ENCODE measurements at regions not wholly inside any gene's neighbourhood (a gene's known extent, or its start where the extent isn't known, plus 50 kb on each side); places are given as distances from the start of the nearest gene placed in this dataset.

GRCh38 chr7:12131122-12131521 lies 80.0 kb upstream of the TMEM106B start:
- no peak for DNase-seq (ENCODE audit: low spot score)

DNA sequence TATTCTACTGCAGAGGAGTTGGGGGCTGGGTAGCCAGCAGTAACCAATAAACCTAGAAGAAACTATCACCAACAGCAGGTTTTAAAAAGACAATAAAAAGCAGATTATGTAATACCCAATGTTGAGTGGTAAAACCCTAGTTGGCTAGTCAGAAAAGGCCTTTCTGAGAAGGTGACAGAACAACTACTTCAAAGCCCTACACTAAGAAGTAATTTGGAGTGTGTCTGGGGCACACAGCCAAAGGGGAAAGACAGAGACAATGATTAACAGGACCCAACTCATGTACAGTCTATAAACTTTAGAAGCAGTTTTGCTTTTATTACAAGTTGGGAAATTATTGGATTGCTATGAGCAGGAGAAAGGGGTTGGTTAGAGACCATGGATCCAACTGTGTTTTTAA lies 77.2 kb upstream of the TMEM106B start:
- no peak for DNase-seq (ENCODE audit: low spot score)

DNA sequence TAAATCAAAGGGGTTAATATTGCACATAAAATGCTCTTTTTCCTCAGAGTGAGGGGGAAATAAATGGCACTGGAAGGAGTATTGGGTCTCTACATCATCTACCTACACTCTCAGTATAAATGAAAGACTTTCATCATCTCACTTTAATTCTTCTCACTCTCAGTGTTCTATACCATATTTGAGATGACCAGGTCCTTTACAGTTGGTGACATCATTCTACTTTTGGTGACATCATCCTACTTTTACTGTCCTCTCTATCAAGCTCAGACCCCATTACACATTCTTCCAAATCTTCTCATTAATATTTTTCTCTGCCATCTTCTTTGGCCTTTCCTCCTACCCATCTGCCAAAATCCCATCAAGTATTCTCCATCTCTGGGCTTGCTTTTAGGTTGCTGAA lies 74.6 kb upstream of the TMEM106B start:
- DNase-seq (ENCODE audit: low spot score), result no peak

DNA sequence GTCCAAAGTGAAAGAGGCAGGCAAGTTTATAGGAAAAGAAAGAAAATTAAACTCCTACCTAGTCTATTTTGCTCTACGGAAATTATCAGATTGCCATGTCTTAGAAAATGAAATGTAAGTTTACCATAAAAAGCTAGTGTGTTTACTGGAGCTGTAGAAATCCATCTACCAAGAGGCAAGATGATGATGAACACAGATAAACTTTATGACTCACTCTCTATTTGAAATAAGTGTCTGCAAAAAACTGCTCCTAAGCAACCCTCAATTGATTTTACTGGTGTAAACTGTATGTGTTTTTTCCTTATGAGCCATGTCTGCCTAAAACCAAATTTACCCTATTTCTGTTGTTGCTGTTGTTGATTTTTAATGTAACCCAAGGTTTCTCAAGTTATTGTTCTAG lies 73.8 kb upstream of the TMEM106B start:
- DNase-seq (ENCODE audit: low spot score), result no peak

GRCh38 chr7:12138421-12138820 lies 72.7 kb upstream of the TMEM106B start:
- no peak for DNase-seq (ENCODE audit: low spot score)

GRCh38 chr7:12139416-12139815 lies 71.7 kb upstream of the TMEM106B start:
- DNase-seq (ENCODE audit: low spot score), result no peak

GRCh38 chr7:12146813-12147212 lies 64.3 kb upstream of the TMEM106B start:
- no peak for DNase-seq (ENCODE audit: low spot score)

DNA sequence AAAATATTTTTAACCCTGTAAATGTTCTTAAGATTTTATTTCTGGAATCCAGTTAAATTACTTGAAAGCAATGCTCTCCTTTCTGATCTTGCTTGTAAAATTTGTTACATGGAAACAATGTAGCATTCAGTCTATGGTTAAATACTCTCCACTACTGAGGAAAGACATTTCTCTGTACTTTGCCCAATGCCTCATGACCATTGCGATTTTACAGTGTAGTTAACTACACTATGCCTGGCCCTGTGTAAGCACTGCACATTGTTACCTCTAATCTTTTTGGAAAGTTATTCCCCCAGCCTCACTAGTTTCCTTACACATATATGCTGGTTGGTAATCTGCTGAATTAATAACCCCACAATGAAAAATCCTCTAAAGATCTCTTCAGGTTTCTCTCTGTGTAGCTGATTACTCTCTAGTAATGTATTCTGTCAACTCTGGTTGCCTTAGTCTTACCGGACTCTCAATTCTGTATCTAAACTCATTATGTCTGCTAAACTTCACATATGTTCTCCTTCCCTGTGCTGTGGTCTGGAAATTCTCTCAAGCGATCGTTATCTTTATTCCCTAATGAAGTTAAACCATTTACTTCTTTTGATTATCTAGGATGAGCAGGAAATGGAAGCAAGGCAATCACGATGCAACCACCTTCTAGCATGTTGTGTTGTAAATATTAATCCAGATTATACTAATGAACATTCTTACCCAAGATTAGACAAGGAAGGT lies 58.7 kb upstream of the TMEM106B start:
- no peak for DNase-seq (ENCODE audit: low spot score)

DNA sequence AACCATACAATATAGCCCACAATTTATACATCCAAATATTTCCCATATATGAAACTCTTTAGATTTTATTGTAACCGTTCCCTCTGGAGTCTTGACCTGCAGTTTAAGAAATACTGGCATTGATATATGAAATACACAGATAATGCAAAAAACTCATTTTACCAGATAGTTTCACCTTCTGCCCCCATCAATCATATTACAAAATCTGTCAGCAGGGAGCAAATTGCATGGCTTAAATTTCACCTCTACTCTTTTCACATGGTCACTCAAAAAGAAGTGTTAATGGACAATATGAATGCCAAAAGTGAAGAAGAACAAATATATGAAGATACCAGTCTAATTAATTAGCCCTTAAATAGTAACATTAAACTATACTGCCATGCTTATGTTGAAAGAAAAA lies 57.0 kb upstream of the TMEM106B start:
- DNase-seq (ENCODE audit: low spot score), result no peak

GRCh38 chr7:12157517-12157916 lies 53.6 kb upstream of the TMEM106B start:
- no peak for DNase-seq (ENCODE audit: low spot score)

- no peak for DNase-seq (ENCODE audit: low spot score)
Observed at GRCh38 chr7:12158334-12159060, 52.6 kb upstream of the TMEM106B start.

- DNase-seq (ENCODE audit: low spot score), result no peak
Observed at GRCh38 chr7:12161146-12161545, 49.9 kb upstream of the TMEM106B start.

All from cerebellar cortex (tissue), 1 donor.